Left forelimb (tissue), 1 donor: ENCODE measurements at regions not wholly inside any gene's neighbourhood (a gene's known extent, or its start where the extent isn't known, plus 50 kb on each side); places are given as distances from the start of the nearest gene placed in this dataset.
A peak's percentile ranks its signal among the peaks of the same experiment; 100 is the strongest.

Experiments
- DNase-seq: peaks from one replicate; pipeline ENCODE4 v3.0.0-alpha.2; 2018; ENCODE audit warnings: low spot score

- DNase-seq: no peak
These were observed 314.1 kb downstream of the TCERG1L start for GRCh38 chr10:130997267-130998045.

GRCh38 chr10:130998046-130998435 is 313.5 kb downstream of the TCERG1L start:
- DNase-seq: no peak

DNA sequence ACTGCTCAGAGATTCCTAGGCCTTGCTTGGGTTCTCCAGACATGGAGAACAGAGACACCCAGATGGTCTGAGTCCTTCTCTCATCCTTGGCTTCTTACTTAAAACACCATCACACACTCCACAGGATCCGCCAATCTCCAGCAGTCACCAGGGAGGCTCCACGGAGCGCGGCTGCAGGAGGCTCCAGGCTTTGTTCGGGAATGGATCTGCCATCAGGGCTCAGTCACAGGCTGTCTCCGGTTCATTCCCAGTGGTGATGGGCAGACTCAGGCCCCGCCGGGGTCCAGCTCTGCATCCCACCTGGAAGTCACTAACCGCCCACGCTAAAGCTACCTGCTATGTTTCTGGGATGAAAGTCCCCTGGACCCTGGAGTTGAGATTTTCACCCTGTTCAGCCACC is 312.9 kb downstream of the TCERG1L start:
- no peak for DNase-seq

- DNase-seq: no peak
These were observed 311.9 kb downstream of the TCERG1L start for GRCh38 chr10:130999376-131000202.

- no peak for DNase-seq
These were observed 311.3 kb downstream of the TCERG1L start for GRCh38 chr10:131000244-131000643.

DNA sequence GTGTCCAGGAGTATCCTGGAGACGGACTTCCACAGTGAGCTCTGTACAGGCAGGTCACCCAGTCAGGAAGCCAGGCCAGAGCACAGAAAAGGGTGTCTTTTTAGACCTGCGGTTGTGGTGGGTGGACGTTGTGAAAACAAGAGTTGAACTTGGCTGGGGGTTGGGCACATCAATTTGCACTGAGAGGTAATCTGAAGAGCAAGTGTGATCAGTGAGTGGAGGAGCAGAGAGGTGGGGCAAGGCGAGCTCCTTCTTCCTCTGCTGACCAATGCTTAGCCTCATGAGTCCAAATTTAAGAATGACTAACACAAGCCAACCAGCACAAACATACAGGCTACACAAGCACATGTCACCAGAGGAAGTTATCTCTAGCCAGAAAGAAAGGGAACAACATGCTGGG is 310.8 kb downstream of the TCERG1L start:
- DNase-seq: no peak

- DNase-seq: no peak
These were observed 310.1 kb downstream of the TCERG1L start for GRCh38 chr10:131001438-131001837.

DNA sequence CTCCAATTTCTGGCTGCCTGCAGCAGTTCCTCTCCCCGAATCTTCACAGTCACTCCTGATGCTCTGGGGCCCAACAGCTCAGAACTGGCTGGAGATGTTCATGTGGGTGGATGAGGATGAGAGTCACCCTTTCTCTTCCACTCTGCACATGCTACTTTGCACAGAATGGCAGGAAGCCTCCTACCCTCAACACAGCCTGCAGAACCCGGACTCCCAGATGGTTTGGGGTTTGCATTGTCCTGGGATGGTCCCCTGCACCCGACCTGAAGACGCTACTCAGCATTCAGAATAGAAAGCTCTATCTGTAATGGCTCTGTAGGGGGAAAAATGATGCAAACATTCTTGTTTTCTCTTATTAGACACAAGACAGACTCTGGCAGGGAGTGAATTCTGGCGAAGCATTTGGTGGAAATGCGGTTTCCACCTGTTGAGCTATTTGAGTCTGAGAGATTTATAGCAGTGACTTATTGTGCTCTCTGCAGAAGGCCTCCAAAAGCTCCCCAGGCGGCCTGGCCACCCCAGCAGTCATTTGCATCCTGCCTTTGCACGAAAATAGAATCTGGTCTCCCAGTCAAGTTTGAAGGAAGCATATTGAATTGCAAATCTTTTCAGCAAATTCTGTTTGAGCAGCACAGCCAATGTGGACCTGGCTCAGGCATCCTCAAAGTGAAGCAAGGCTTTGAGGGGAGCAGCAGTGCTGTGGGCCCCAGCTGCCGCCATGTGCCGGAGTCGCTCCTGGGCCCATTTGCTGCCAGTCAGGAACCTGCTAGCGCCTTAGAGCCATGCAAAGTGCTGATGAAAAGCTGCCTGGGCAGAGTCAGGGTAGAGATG is 309.3 kb downstream of the TCERG1L start:
- peak; percentile 49 for DNase-seq

GRCh38 chr10:131003455-131003854 is 308.1 kb downstream of the TCERG1L start:
- no peak for DNase-seq

DNA sequence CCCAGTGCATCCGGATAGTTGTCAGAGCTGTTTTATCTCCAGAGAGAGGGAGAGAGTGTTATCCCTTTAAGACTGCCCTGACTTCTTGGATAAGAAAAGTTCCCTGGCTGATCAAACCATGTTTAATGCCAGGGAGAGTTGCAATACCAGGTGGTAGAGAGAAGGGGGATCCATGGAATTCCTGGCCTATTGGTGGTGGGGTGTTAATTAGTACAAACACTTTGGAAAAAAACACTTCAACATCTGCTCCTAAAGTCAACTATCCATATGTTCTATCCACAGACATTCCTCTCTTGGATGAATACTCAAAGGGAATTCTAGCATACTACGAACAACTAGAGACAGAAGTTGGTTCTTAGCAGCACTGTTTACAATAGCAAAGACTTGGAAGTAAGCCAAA is 307.2 kb downstream of the TCERG1L start:
- DNase-seq: no peak

GRCh38 chr10:131006458-131007256 is 304.9 kb downstream of the TCERG1L start:
- DNase-seq: no peak

GRCh38 chr10:131009791-131010190 is 301.7 kb downstream of the TCERG1L start:
- no peak for DNase-seq

DNA sequence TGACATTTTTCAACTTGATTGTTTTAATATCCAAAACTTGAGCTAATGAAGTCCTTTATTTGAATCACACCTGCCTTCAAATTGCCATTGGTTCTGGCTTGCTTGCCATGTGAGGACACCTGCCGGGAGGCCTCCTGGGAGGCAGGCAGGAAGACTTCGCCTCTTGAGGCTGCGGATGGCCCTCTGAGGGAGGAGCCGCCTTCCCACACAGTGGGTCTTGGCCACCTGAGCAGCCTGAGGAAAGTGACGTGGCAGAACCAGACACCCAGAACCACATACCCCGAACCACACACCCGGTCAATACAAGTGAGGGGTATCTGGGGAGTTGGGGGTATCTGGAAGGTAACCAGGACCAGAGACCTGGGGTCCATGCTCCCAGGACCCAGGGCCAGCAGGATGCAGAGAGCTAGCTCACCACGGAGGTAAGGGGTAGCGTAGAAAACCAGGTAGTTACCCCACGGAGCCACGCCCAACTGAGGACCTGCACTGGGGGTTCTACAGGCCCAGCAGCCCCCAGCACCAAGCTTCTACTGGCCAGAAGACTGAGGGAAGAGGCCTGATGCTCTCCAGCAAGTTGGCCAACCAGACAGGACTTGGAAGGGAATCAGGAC is 300.5 kb downstream of the TCERG1L start:
- no peak for DNase-seq

DNA sequence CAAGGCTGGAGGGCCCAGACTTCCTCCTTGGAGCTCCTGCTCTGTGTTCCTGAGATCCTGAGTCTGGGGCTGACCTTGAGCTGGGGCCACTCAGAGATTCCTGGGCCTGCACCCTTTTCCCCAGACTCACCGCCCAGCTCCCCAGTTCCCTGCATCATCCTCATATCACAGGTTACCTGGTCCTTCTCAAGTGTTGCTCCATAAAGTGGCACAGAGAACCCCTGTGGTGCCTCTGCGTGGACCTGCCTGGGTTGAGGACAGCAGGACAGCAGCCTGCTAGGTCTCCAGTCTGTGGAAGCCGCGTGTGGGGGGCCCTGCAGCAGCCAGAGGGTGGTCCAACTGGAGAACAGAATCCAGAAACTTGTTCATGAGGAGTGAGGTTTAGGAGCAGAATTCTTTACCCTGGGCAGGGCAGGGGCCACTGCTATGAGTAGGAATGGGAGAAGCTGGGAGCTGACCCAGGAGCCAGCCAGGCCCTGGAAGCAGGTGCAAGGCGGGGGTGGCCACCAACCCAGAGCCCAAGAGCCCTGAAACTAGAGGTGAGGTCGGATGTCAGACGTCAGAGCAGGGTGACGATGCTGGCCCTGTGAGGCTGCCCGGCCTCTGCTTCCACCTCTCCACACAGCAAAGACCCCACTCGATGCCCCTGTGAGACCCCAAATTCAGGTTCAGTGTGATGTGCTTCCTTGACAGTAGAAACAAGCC is 299.4 kb downstream of the TCERG1L start:
- DNase-seq: peak; percentile 33

DNA sequence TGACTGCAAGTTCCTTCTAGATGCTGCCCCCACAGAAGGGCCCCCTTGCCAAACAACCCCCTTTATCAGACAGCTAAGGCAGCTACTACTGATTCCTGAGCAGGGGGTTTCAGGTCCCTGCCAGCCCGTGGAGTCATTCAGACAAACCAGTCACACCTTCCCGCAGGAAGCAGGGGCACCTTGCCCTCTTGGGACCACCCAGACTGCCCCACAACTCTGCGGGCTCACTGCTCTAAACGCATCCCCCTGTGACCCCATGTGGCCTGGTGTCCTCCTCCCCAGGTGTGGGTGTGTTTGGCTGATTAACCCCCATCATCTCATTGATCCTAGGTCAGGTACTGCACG is 298.9 kb downstream of the TCERG1L start:
- DNase-seq: no peak

DNA sequence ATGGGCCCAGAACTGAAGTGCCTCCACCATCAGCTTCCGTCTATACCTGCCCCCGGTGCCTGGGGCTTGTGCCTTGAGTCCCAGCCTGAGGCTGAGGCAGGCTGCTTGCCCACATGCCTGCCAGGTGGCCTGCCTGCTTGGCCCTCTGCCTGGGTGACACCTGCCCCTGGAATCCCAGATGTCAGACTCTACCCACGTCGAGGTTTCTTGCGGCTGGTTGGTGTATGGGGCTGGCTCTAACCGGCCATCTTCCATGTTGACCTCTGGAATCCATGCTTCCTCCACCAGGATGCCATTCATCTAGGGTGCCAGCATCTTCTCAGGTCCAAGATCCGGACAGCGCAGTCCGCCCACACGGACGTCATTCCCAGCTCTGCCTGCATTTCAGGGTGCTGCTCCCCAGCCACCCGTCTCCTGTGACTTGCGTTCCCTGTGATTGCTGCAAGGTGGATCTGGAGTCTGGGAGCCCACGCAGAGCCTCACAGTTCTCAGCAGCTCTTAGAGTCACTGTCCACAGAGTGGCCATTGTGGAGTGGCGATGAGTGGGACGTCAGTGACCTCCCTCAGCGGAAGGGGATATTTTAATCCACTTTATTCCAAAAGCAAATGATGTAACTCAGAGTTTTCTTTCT is 298.1 kb downstream of the TCERG1L start:
- peak; percentile 58 for DNase-seq

GRCh38 chr10:131014271-131014670 is 297.2 kb downstream of the TCERG1L start:
- DNase-seq: no peak

- peak; percentile 28 for DNase-seq
These were observed 296.2 kb downstream of the TCERG1L start for GRCh38 chr10:131015271-131015670.

GRCh38 chr10:131016556-131016955 is 295.0 kb downstream of the TCERG1L start:
- DNase-seq: peak; percentile 28
